ENCODE measurements at regions not wholly inside any gene's neighbourhood (a gene's known extent, or its start where the extent isn't known, plus 50 kb on each side); places are given as distances from the start of the nearest gene placed in this dataset.

GRCh38 chr5:10102706-10103497, 146.8 kb downstream of the ATPSCKMT start:
- H4K5ac ChIP-seq (ENCODE audit: insufficient read length, low read depth, low read length), result peak overlapping the region; percentile 89
- no peak overlapping the region for H2BK15ac ChIP-seq (ENCODE audit: low read length)
- FAIRE-seq, result peak; percentile 84
- peak; percentile 72 to 73 for DNase-seq (ENCODE audit: low read depth in 1 of 2, low spot score in 2 of 2)
- H4K91ac ChIP-seq (replicated peaks; ENCODE audit: insufficient read length, low read length), result peak overlapping the region; percentile 83
- POLR2A ChIA-PET (ENCODE audit: partially characterized antibody), result interaction anchor here (1.2 to 1.7 kb wide), 5 partner anchors 9 to 59 kb away, joined by 3 to 6 read pairs (median 5); no protein-coding TSS in a partner anchor
- H2BK20ac ChIP-seq (ENCODE audit: low read length), result peak overlapping the region; percentile 51; the same call in 1 of the 2 replicates
- no peaks in the 10 kb centered on the region for H3K27me3 ChIP-seq (replicated peaks in 1 of 4; ENCODE audit: control insufficient read depth in 3 of 4, extremely low read depth in 1 of 4, insufficient read depth in 3 of 4, low read length in 3 of 4)
- peaks cover 2 to 12% (median 6%) of the 10 kb centered on the region in 4 experiments; a peak in 5 of 7 replicates for H3K4me1 ChIP-seq (replicated peaks in 1 of 4; ENCODE audit: control insufficient read depth in 3 of 4, insufficient read depth in 4 of 4, low read length in 3 of 4)
- no peaks in the 10 kb centered on the region for H3K23me2 ChIP-seq (ENCODE audit: low read depth, low read length)
- H2AK5ac ChIP-seq (ENCODE audit: low read depth, low read length), result peak overlapping the region; percentile 75; the same call in 1 of the 2 replicates
- H2BK5ac ChIP-seq (ENCODE audit: low read depth, low read length), result peak overlapping the region; percentile 99
- no peak overlapping the region for H2AFZ ChIP-seq (ENCODE audit: low read length)
- H3K14ac ChIP-seq (ENCODE audit: insufficient read length), result no peak overlapping the region
- H2BK12ac ChIP-seq (ENCODE audit: low read depth, low read length), result peak overlapping the region; percentile 32
- peaks cover 0 to 4% (median 2%) of the 10 kb centered on the region in 4 experiments; a peak in 2 of 8 replicates for H3K36me3 ChIP-seq (ENCODE audit: control insufficient read depth in 2 of 4, insufficient read depth in 4 of 4, low read length in 3 of 4)
- H3K23ac ChIP-seq (ENCODE audit: insufficient read length), result no peak overlapping the region
- no peaks in the 10 kb centered on the region for H3K79me1 ChIP-seq (ENCODE audit: low read depth, low read length)
- H3K4me3 ChIP-seq (ENCODE audit: extremely low read depth in 1 of 4, insufficient read depth in 2 of 4, low read depth in 3 of 4, low read length in 4 of 4), result peak overlapping the region in 1 of 4 experiments; percentile 37; a peak in 3 of 8 replicates
- peak overlapping the region; percentile 47 to 50 for H3K4me2 ChIP-seq (ENCODE audit: insufficient read depth in 1 of 2, low read depth in 2 of 2, low read length in 2 of 2)
- no peaks in the 10 kb centered on the region for H3K79me2 ChIP-seq (ENCODE audit: control insufficient read depth in 1 of 2, insufficient read depth in 2 of 2, low read length in 2 of 2)
- H3K4ac ChIP-seq (replicated peaks; ENCODE audit: insufficient read length, low read depth, low read length), result peak overlapping the region; percentile 55
- H3K9me3 ChIP-seq (ENCODE audit: insufficient read depth in 2 of 2, low read depth in 1 of 2, low read length in 1 of 2), result peaks cover 16 to 20% of the 10 kb centered on the region in 2 experiments
- no peaks in the 10 kb centered on the region for H4K20me1 ChIP-seq (replicated peaks in 1 of 2; ENCODE audit: control insufficient read depth in 1 of 2, insufficient read depth in 2 of 2, low read length in 2 of 2)
- peak overlapping the region; percentile 80; the same call in 1 of the 2 replicates for H3K27ac ChIP-seq (ENCODE audit: low read depth, low read length)
- peak overlapping the region; percentile 94 for H2BK120ac ChIP-seq (replicated peaks; ENCODE audit: low read depth, low read length)
- peak overlapping the region; percentile 90 for H3K56ac ChIP-seq (replicated peaks; ENCODE audit: insufficient read length, low read depth, low read length)
- peak overlapping the region in 1 of 4 experiments; percentile 60; a peak in 2 of 7 replicates for H3K9ac ChIP-seq (replicated peaks in 1 of 4; ENCODE audit: extremely low read depth in 1 of 4, low read depth in 3 of 4, low read length in 3 of 4)
- peak overlapping the region; percentile 63 for H3K18ac ChIP-seq (ENCODE audit: extremely low read depth, low read length)
- WGBS, 2 experiments (ENCODE audit: extremely low coverage in 1 of 2, insufficient coverage in 1 of 2, insufficient read length in 1 of 2, insufficient replicate concordance in 2 of 2, low coverage in 1 of 2, low lambda C conversion rate in 2 of 2, missing lambda C conversion rate in 1 of 2), result 2% methylated on average over 9 of the region's 9 CpGs; no CpG with 5 or more reads in 1 of the 2 experiments
- H4K8ac ChIP-seq (ENCODE audit: extremely low read depth, insufficient read depth, low read length), result no peak overlapping the region
- CTCF ChIA-PET (ENCODE audit: partially characterized antibody), result interaction anchor here (0.7 kb wide), 1 partner anchor 123 kb away, joined by 3 read pairs; no protein-coding TSS in a partner anchor
- no peak for TF ChIP-seq ZNF274 (IDR thresholded peaks at IDR 0.05; ENCODE audit: borderline replicate concordance, extremely low read depth, low read length)
